ENCODE measurements at regions not wholly inside any gene's neighbourhood (a gene's known extent, or its start where the extent isn't known, plus 50 kb on each side); places are given as distances from the start of the nearest gene placed in this dataset.

DNA sequence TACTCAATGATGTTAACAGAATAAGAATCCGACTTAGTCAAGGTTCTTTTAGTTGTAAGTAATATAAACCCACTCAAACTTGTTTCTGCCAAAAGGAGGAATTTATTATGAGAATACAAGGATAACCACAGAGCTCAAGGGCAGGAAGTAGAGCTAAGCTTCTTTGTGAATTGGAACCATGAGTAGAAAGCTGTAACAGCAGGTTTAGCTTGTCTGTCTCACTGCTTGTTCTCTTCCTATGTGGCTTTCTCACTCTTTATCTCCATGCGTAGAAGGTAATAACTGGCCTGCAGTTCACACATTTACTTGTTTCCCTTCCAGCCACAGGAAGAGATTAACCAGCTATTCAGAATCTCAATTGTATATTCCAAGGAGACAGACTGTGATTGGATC lies 378.3 kb downstream of the PPP1R2C start:
- Histone ChIP-seq H3K4me1 (ENCODE audit: control insufficient read depth, insufficient read depth, low read length) (no peaks in the 10 kb centered on the region), H3K4me3 (ENCODE audit: low read depth, low read length) (no peak overlapping the region), H3K27me3 (ENCODE audit: control insufficient read depth, insufficient read depth, low read length) (no peaks in the 10 kb centered on the region; the same call in 1 of the 2 replicates)

GRCh38 chrX:42398967-42399631 lies 378.9 kb downstream of the PPP1R2C start:
- Histone ChIP-seq H3K36me3 (ENCODE audit: control insufficient read depth, insufficient read depth, low read length) (no peaks in the 10 kb centered on the region), H3K4me1 (ENCODE audit: control insufficient read depth, insufficient read depth, low read length) (no peaks in the 10 kb centered on the region), H3K4me3 (ENCODE audit: low read depth, low read length) (no peak overlapping the region), H3K9me3 (ENCODE audit: control insufficient read depth, insufficient read depth, low read length) (no peaks in the 10 kb centered on the region), H3K27me3 (ENCODE audit: control insufficient read depth, insufficient read depth, low read length) (no peaks in the 10 kb centered on the region), H3K9ac (ENCODE audit: low read depth, low read length) (no peak overlapping the region), H3K27ac (ENCODE audit: low read depth, low read length) (no peak overlapping the region)

More for the DNA sequence above, 378.3 kb downstream of the PPP1R2C start:
- Histone ChIP-seq H3K9me3 (ENCODE audit: control insufficient read depth, insufficient read depth, low read length) (no peaks in the 10 kb centered on the region), H3K9ac (ENCODE audit: low read depth, low read length) (no peak overlapping the region), H3K27ac (ENCODE audit: low read depth, low read length) (no peak overlapping the region), H3K36me3 (ENCODE audit: control insufficient read depth, insufficient read depth, low read length) (no peaks in the 10 kb centered on the region)

- no peaks in the 10 kb centered on the region for H3K4me1 ChIP-seq (ENCODE audit: control insufficient read depth, insufficient read depth, low read length)
- no peaks in the 10 kb centered on the region for H3K36me3 ChIP-seq (ENCODE audit: control insufficient read depth, insufficient read depth, low read length)
- no peak overlapping the region for H3K27ac ChIP-seq (ENCODE audit: low read depth, low read length)
- no peak overlapping the region for H3K4me3 ChIP-seq (ENCODE audit: low read depth, low read length)
- H3K9me3 ChIP-seq (ENCODE audit: control insufficient read depth, insufficient read depth, low read length) = no peaks in the 10 kb centered on the region
- no peaks in the 10 kb centered on the region for H3K27me3 ChIP-seq (ENCODE audit: control insufficient read depth, insufficient read depth, low read length)
- H3K9ac ChIP-seq (ENCODE audit: low read depth, low read length) = no peak overlapping the region
Observed at GRCh38 chrX:42396136-42396535, 381.8 kb downstream of the PPP1R2C start.

DNA sequence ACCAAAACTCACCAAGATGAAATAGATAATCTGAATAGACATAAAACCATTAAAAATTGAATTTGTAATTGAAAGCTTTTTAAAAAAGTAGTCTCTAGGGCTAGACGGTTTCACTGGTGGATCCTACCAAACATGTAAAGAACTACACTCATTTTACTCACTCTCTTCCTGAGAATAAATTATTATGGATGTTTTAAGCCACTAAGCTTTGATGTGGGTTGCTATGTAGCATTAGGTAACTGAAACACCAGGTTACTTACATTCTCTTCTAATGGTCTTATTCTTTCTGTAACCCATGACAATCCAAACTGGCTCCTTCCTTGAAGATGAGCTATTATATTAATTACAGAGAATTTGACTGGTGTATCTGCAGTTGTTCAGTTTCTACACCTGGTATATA lies 385.1 kb downstream of the PPP1R2C start:
- no peak overlapping the region for H3K4me3 ChIP-seq (ENCODE audit: low read depth, low read length)
- H3K27ac ChIP-seq (ENCODE audit: low read depth, low read length) = no peak overlapping the region
- no peaks in the 10 kb centered on the region for H3K27me3 ChIP-seq (ENCODE audit: control insufficient read depth, insufficient read depth, low read length)
- H3K36me3 ChIP-seq (ENCODE audit: control insufficient read depth, insufficient read depth, low read length) = no peaks in the 10 kb centered on the region
- H3K4me1 ChIP-seq (ENCODE audit: control insufficient read depth, insufficient read depth, low read length) = no peaks in the 10 kb centered on the region
- no peak overlapping the region for H3K9ac ChIP-seq (ENCODE audit: low read depth, low read length)
- H3K9me3 ChIP-seq (ENCODE audit: control insufficient read depth, insufficient read depth, low read length) = no peaks in the 10 kb centered on the region

GRCh38 chrX:42386681-42387080 lies 391.3 kb downstream of the PPP1R2C start:
- Histone ChIP-seq H3K36me3 (ENCODE audit: control insufficient read depth, insufficient read depth, low read length) (no peaks in the 10 kb centered on the region), H3K9ac (ENCODE audit: low read depth, low read length) (no peak overlapping the region), H3K4me3 (ENCODE audit: low read depth, low read length) (no peak overlapping the region), H3K4me1 (ENCODE audit: control insufficient read depth, insufficient read depth, low read length) (no peaks in the 10 kb centered on the region), H3K9me3 (ENCODE audit: control insufficient read depth, insufficient read depth, low read length) (no peaks in the 10 kb centered on the region), H3K27me3 (ENCODE audit: control insufficient read depth, insufficient read depth, low read length) (no peaks in the 10 kb centered on the region), H3K27ac (ENCODE audit: low read depth, low read length) (no peak overlapping the region)

- Histone ChIP-seq H3K36me3 (ENCODE audit: control insufficient read depth, insufficient read depth, low read length) (no peaks in the 10 kb centered on the region), H3K4me1 (ENCODE audit: control insufficient read depth, insufficient read depth, low read length) (no peaks in the 10 kb centered on the region), H3K27me3 (ENCODE audit: control insufficient read depth, insufficient read depth, low read length) (no peaks in the 10 kb centered on the region), H3K9me3 (ENCODE audit: control insufficient read depth, insufficient read depth, low read length) (no peaks in the 10 kb centered on the region), H3K27ac (ENCODE audit: low read depth, low read length) (no peak overlapping the region), H3K9ac (ENCODE audit: low read depth, low read length) (no peak overlapping the region), H3K4me3 (ENCODE audit: low read depth, low read length) (no peak overlapping the region)
Observed at GRCh38 chrX:42385730-42386129, 392.2 kb downstream of the PPP1R2C start.

GRCh38 chrX:42384956-42385355 lies 393.0 kb downstream of the PPP1R2C start:
- Histone ChIP-seq H3K27me3 (ENCODE audit: control insufficient read depth, insufficient read depth, low read length) (no peaks in the 10 kb centered on the region), H3K36me3 (ENCODE audit: control insufficient read depth, insufficient read depth, low read length) (no peaks in the 10 kb centered on the region), H3K9me3 (ENCODE audit: control insufficient read depth, insufficient read depth, low read length) (no peaks in the 10 kb centered on the region), H3K4me1 (ENCODE audit: control insufficient read depth, insufficient read depth, low read length) (no peaks in the 10 kb centered on the region), H3K9ac (ENCODE audit: low read depth, low read length) (no peak overlapping the region), H3K4me3 (ENCODE audit: low read depth, low read length) (no peak overlapping the region), H3K27ac (ENCODE audit: low read depth, low read length) (no peak overlapping the region)

DNA sequence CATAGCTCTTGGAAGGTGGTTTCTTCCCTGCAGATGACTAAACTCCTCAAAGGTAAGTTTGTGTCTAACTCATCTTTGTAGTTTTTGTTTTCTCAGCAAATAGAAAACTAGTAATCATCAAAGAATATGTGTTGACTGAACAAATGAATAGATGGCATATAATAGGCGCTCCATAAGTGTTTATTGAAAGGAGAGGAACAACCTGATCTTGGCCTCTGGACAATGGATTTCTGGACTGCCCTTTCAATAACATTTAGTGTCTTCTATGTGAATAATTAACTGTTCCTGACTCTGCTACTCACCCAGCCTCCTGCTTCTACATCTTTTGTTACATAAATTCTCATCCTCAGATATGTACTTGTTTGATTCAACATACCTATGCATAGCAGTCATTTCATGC lies 399.1 kb downstream of the PPP1R2C start:
- no peaks in the 10 kb centered on the region for H3K9me3 ChIP-seq (ENCODE audit: control insufficient read depth, insufficient read depth, low read length)
- no peak overlapping the region for H3K4me3 ChIP-seq (ENCODE audit: low read depth, low read length)
- no peak overlapping the region for H3K9ac ChIP-seq (ENCODE audit: low read depth, low read length)
- H3K27me3 ChIP-seq (ENCODE audit: control insufficient read depth, insufficient read depth, low read length) = no peaks in the 10 kb centered on the region
- no peaks in the 10 kb centered on the region for H3K4me1 ChIP-seq (ENCODE audit: control insufficient read depth, insufficient read depth, low read length)
- H3K27ac ChIP-seq (ENCODE audit: low read depth, low read length) = no peak overlapping the region
- H3K36me3 ChIP-seq (ENCODE audit: control insufficient read depth, insufficient read depth, low read length) = no peaks in the 10 kb centered on the region

GRCh38 chrX:42375086-42375485 lies 402.9 kb downstream of the PPP1R2C start:
- no peak overlapping the region for H3K4me3 ChIP-seq (ENCODE audit: low read depth, low read length)
- H3K27me3 ChIP-seq (ENCODE audit: control insufficient read depth, insufficient read depth, low read length) = no peaks in the 10 kb centered on the region
- H3K4me1 ChIP-seq (ENCODE audit: control insufficient read depth, insufficient read depth, low read length) = no peaks in the 10 kb centered on the region
- H3K9me3 ChIP-seq (ENCODE audit: control insufficient read depth, insufficient read depth, low read length) = no peaks in the 10 kb centered on the region
- H3K9ac ChIP-seq (ENCODE audit: low read depth, low read length) = no peak overlapping the region
- H3K36me3 ChIP-seq (ENCODE audit: control insufficient read depth, insufficient read depth, low read length) = no peaks in the 10 kb centered on the region
- H3K27ac ChIP-seq (ENCODE audit: low read depth, low read length) = no peak overlapping the region

- Histone ChIP-seq H3K9me3 (ENCODE audit: control insufficient read depth, insufficient read depth, low read length) (no peaks in the 10 kb centered on the region), H3K4me3 (ENCODE audit: low read depth, low read length) (no peak overlapping the region), H3K9ac (ENCODE audit: low read depth, low read length) (no peak overlapping the region), H3K36me3 (ENCODE audit: control insufficient read depth, insufficient read depth, low read length) (no peaks in the 10 kb centered on the region), H3K4me1 (ENCODE audit: control insufficient read depth, insufficient read depth, low read length) (peaks cover 3% of the 10 kb centered on the region), H3K27me3 (ENCODE audit: control insufficient read depth, insufficient read depth, low read length) (no peaks in the 10 kb centered on the region), H3K27ac (ENCODE audit: low read depth, low read length) (no peak overlapping the region)
Observed at GRCh38 chrX:42366181-42366580, 411.8 kb downstream of the PPP1R2C start.

- Histone ChIP-seq H3K27ac (ENCODE audit: low read depth, low read length) (no peak overlapping the region), H3K27me3 (ENCODE audit: control insufficient read depth, insufficient read depth, low read length) (no peaks in the 10 kb centered on the region), H3K36me3 (ENCODE audit: control insufficient read depth, insufficient read depth, low read length) (no peaks in the 10 kb centered on the region), H3K9ac (ENCODE audit: low read depth, low read length) (no peak overlapping the region), H3K4me1 (ENCODE audit: control insufficient read depth, insufficient read depth, low read length) (peaks cover 11% of the 10 kb centered on the region), H3K4me3 (ENCODE audit: low read depth, low read length) (no peak overlapping the region), H3K9me3 (ENCODE audit: control insufficient read depth, insufficient read depth, low read length) (no peaks in the 10 kb centered on the region)
Observed at GRCh38 chrX:42362219-42362618, 415.7 kb downstream of the PPP1R2C start.
